NCI-H2171 treated with DMSO at 0.1 percent for 48 hours (cell line): ENCODE measurements at regions not wholly inside any gene's neighbourhood (a gene's known extent, or its start where the extent isn't known, plus 50 kb on each side); places are given as distances from the start of the nearest gene placed in this dataset.

Experiments used
- DNase-seq: peaks from one replicate; lab custom pipeline; 2025; lab: John Stamatoyannopoulos, UW

- no peak for DNase-seq
Observed at GRCh38 chr13:39970177-39970846, 314.9 kb downstream of the COG6 start.

- DNase-seq, result no peak
Observed at GRCh38 chr13:39971526-39971925, 316.1 kb downstream of the COG6 start.

GRCh38 chr13:39976481-39976880, 321.0 kb downstream of the COG6 start:
- no peak for DNase-seq

GRCh38 chr13:39981056-39981455, 325.6 kb downstream of the COG6 start:
- no peak for DNase-seq

- DNase-seq, result no peak
Observed at GRCh38 chr13:39982745-39983144, 327.3 kb downstream of the COG6 start.

- no peak for DNase-seq
Observed at GRCh38 chr13:39985071-39985470, 329.6 kb downstream of the COG6 start.

GRCh38 chr13:39988351-39988750, 332.9 kb downstream of the COG6 start:
- DNase-seq, result no peak

GRCh38 chr13:39998166-39998565, 342.7 kb downstream of the COG6 start:
- DNase-seq, result no peak

GRCh38 chr13:40002016-40002415, 346.6 kb downstream of the COG6 start:
- no peak for DNase-seq

- DNase-seq, result no peak
Observed at GRCh38 chr13:40013554-40013953, 358.1 kb downstream of the COG6 start.

GRCh38 chr13:40016953-40017660, 361.6 kb downstream of the COG6 start:
- DNase-seq, result no peak

GRCh38 chr13:40017662-40018262, 362.3 kb downstream of the COG6 start:
- no peak for DNase-seq

- no peak for DNase-seq
Observed at GRCh38 chr13:40023595-40024203, 368.2 kb downstream of the COG6 start.

GRCh38 chr13:40024204-40024966, 368.9 kb downstream of the COG6 start:
- no peak for DNase-seq

- no peak for DNase-seq
Observed at GRCh38 chr13:40024967-40025714, 369.7 kb downstream of the COG6 start.

- no peak for DNase-seq
Observed at GRCh38 chr13:40026174-40026585, 370.7 kb downstream of the COG6 start.

- no peak for DNase-seq
Observed at GRCh38 chr13:40026741-40027140, 371.3 kb downstream of the COG6 start.

GRCh38 chr13:40028446-40028845, 373.0 kb downstream of the COG6 start:
- no peak for DNase-seq

GRCh38 chr13:40031031-40031430, 375.6 kb downstream of the COG6 start:
- DNase-seq, result no peak

- DNase-seq, result no peak
Observed at GRCh38 chr13:40039061-40039460, 383.6 kb downstream of the COG6 start.

GRCh38 chr13:40042991-40043390, 387.5 kb downstream of the COG6 start:
- no peak for DNase-seq
